Neural crest cell (in vitro differentiated cells): ENCODE measurements at regions not wholly inside any gene's neighbourhood (a gene's known extent, or its start where the extent isn't known, plus 50 kb on each side); places are given as distances from the start of the nearest gene placed in this dataset.

Experiments used
- DNase-seq: peaks from one replicate; pipeline ENCODE4 v3.0.0; 2021; ENCODE audit warnings: low read depth, mixed read lengths, low spot score
- H3K27ac Mint-ChIP-seq: one replicate; pipeline ENCODE4 v1.8.0; 2021; ENCODE audit warnings: mild to moderate bottlenecking, mixed read lengths; ENCODE audit not compliant: unreplicated experiment
- H3K27me3 Mint-ChIP-seq: 2 replicates; pipeline ENCODE4 v1.8.0; 2021; ENCODE audit warnings: low read depth, mild to moderate bottlenecking, mixed read lengths
- H3K36me3 Mint-ChIP-seq: 2 replicates; pipeline ENCODE4 v1.8.0; 2021; ENCODE audit warnings: low read depth, mild to moderate bottlenecking, mixed read lengths
- H3K4me1 Mint-ChIP-seq: 2 replicates; pipeline ENCODE4 v1.8.0; 2021; ENCODE audit warnings: mixed read lengths
- H3K4me3 Mint-ChIP-seq: one replicate; pipeline ENCODE4 v1.8.0; 2021; ENCODE audit warnings: mild to moderate bottlenecking, mixed read lengths
- H3K9me3 Mint-ChIP-seq: 2 replicates; pipeline ENCODE4 v1.8.0; 2021; ENCODE audit warnings: mixed read lengths
- CTCF ChIP-seq: fragments of 200-600 bp; sonication (generic); conservative IDR thresholded peaks from 2 replicates; pipeline ENCODE4 v1.5.0; 2021; ENCODE audit warnings: antibody characterized with exemption, mild to moderate bottlenecking

- Mint-ChIP-seq H3K4me3 (no peak overlapping the region), H3K4me1 (no peaks in the 10 kb centered on the region), H3K27me3 (no peaks in the 10 kb centered on the region), H3K36me3 (peaks cover 6% of the 10 kb centered on the region), H3K9me3 (peaks cover 13% of the 10 kb centered on the region), H3K27ac (no peak overlapping the region)
- no peak for TF ChIP-seq CTCF
- no peak for DNase-seq
Measured at GRCh38 chr2:6692056-6692455, 173.7 kb downstream of the CMPK2 start.

- Mint-ChIP-seq H3K27me3 (no peaks in the 10 kb centered on the region), H3K4me3 (no peak overlapping the region), H3K9me3 (peaks cover 12% of the 10 kb centered on the region), H3K27ac (no peak overlapping the region), H3K36me3 (peaks cover 6% of the 10 kb centered on the region), H3K4me1 (no peaks in the 10 kb centered on the region)
- no peak for DNase-seq
- TF ChIP-seq CTCF = no peak
Measured at GRCh38 chr2:6692819-6693218, 172.9 kb downstream of the CMPK2 start.

- H3K4me3 Mint-ChIP-seq = no peak overlapping the region
- no peak for DNase-seq
- H3K4me1 Mint-ChIP-seq = no peaks in the 10 kb centered on the region
- peaks cover 2% of the 10 kb centered on the region for H3K9me3 Mint-ChIP-seq
- H3K27ac Mint-ChIP-seq = no peak overlapping the region
- peaks cover 2% of the 10 kb centered on the region for H3K36me3 Mint-ChIP-seq
- H3K27me3 Mint-ChIP-seq = no peaks in the 10 kb centered on the region
- TF ChIP-seq CTCF = no peak
Measured at GRCh38 chr2:6694555-6694954, 171.2 kb downstream of the CMPK2 start.

GRCh38 chr2:6700335-6700734 lies 165.4 kb downstream of the CMPK2 start:
- H3K27ac Mint-ChIP-seq = no peak overlapping the region
- no peaks in the 10 kb centered on the region for H3K27me3 Mint-ChIP-seq
- peaks cover 13% of the 10 kb centered on the region for H3K36me3 Mint-ChIP-seq
- DNase-seq = no peak
- H3K4me3 Mint-ChIP-seq = no peak overlapping the region
- peaks cover 10% of the 10 kb centered on the region for H3K9me3 Mint-ChIP-seq
- H3K4me1 Mint-ChIP-seq = no peaks in the 10 kb centered on the region
- no peak for TF ChIP-seq CTCF

GRCh38 chr2:6704077-6704476 lies 161.6 kb downstream of the CMPK2 start:
- no peak for TF ChIP-seq CTCF
- H3K27me3 Mint-ChIP-seq = no peaks in the 10 kb centered on the region
- DNase-seq = no peak
- H3K27ac Mint-ChIP-seq = no peak overlapping the region
- no peak overlapping the region for H3K4me3 Mint-ChIP-seq
- peaks cover 17% of the 10 kb centered on the region for H3K9me3 Mint-ChIP-seq
- no peaks in the 10 kb centered on the region for H3K4me1 Mint-ChIP-seq
- peaks cover 22% of the 10 kb centered on the region for H3K36me3 Mint-ChIP-seq

GRCh38 chr2:6721395-6721794 lies 144.3 kb downstream of the CMPK2 start:
- TF ChIP-seq CTCF = no peak
- Mint-ChIP-seq H3K27me3 (no peaks in the 10 kb centered on the region), H3K4me3 (no peak overlapping the region), H3K36me3 (no peaks in the 10 kb centered on the region), H3K9me3 (peaks cover 3% of the 10 kb centered on the region), H3K27ac (peak overlapping the region; percentile 38), H3K4me1 (peaks cover 6% of the 10 kb centered on the region)
- no peak for DNase-seq
